Panc1 (cell line): ENCODE measurements at regions not wholly inside any gene's neighbourhood (a gene's known extent, or its start where the extent isn't known, plus 50 kb on each side); places are given as distances from the start of the nearest gene placed in this dataset.

Experiments used
- ATAC-seq: fragments of 200-7000 bp; cut with Tn5 transposase; 2 replicates; pipeline ENCODE4 v1.9.1; 2020; ENCODE audit warnings: mild to moderate bottlenecking, moderate library complexity
- BruUV-seq: library from RNA; stranded (reverse); fragments of 400-500 nt; replicated peaks from 2 replicates; lab custom pipeline; 2021; lab: Mats Ljungman, UMichigan
- CTCF ChIA-PET: fragments of 300-600 bp; sonication (Branson Sonifier 250); formaldehyde crosslinking; loops from one replicate; lab custom pipeline; 2022; ENCODE audit warnings: antibody characterized with exemption; lab: Charles Lee
- POLR2A ChIA-PET: fragments of 300-600 bp; sonication (Branson Sonifier 250); formaldehyde crosslinking; loops from one replicate; lab custom pipeline; 2022; ENCODE audit warnings: antibody characterized with exemption; lab: Charles Lee
- DNase-seq: peaks from one replicate; pipeline ENCODE4 v3.0.0-alpha.2; 2010; ENCODE audit warnings: low read depth, low spot score
- H3K27ac ChIP-seq: 2 replicates; pipeline ENCODE4 v1.5.1; 2011; ENCODE audit warnings: mild to moderate bottlenecking, low read length, inconsistent platforms
- H3K27me3 ChIP-seq: fragments of 200-500 bp; sonication (Bioruptor generic); 2 replicates; pipeline ENCODE4 v1.6.0; 2014; ENCODE audit warnings: low read length, inconsistent platforms; ENCODE audit not compliant: control insufficient read depth, insufficient read depth
- H3K36me3 ChIP-seq: fragments of 200-500 bp; sonication (Bioruptor generic); 2 replicates; pipeline ENCODE4 v1.5.1; 2014; ENCODE audit warnings: inconsistent platforms, mild to moderate bottlenecking, low read length, moderate library complexity; ENCODE audit not compliant: control insufficient read depth, insufficient read depth
- H3K4me1 ChIP-seq: 2 replicates; pipeline ENCODE4 v1.5.1; 2011; ENCODE audit warnings: inconsistent platforms, mild to moderate bottlenecking, low read length, moderate library complexity; ENCODE audit not compliant: control insufficient read depth, insufficient read depth
- H3K4me3 ChIP-seq, 2 experiments: 2 replicates each; pipeline ENCODE4 v1.5.1; 2011 to 2012; ENCODE audit warnings: low read depth in 2 of 2, low read length in 2 of 2, mild to moderate bottlenecking in 2 of 2, inconsistent platforms in 1 of 2, moderate library complexity in 1 of 2
- H3K9me3 ChIP-seq: fragments of 200-500 bp; sonication (Bioruptor generic); 2 replicates; pipeline ENCODE4 v1.5.1; 2014; ENCODE audit warnings: low read depth, mild to moderate bottlenecking, inconsistent platforms, low read length, moderate library complexity; ENCODE audit not compliant: control insufficient read depth, insufficient read depth
- CTCF ChIP-seq: fragments of 450-650 bp; IDR thresholded peaks from 2 replicates; pipeline ENCODE4 v1.5.1; 2017; ENCODE audit warnings: mild to moderate bottlenecking
- POLR2AphosphoS5 ChIP-seq: IDR thresholded peaks from 2 replicates; pipeline ENCODE4 v1.6.1; 2012; ENCODE audit warnings: mild to moderate bottlenecking, low read depth, low read length, moderate library complexity
- REST ChIP-seq, 2 experiments: IDR thresholded peaks; 2 replicates each; pipeline ENCODE4 v1.6.1; 2011 to 2012; ENCODE audit warnings: low read depth in 2 of 2, control low read depth in 1 of 2, low read length in 1 of 2, mild to moderate bottlenecking in 1 of 2, moderate library complexity in 1 of 2; ENCODE audit not compliant: insufficient read depth in 1 of 2
- SIN3A ChIP-seq: IDR thresholded peaks from 2 replicates; pipeline ENCODE4 v1.6.1; 2012; ENCODE audit warnings: low read depth, mild to moderate bottlenecking, low read length, moderate library complexity, borderline replicate concordance; ENCODE audit not compliant: insufficient read depth
- TCF7L2 ChIP-seq: IDR thresholded peaks from 2 replicates; pipeline ENCODE4 v1.6.1; 2011; ENCODE audit warnings: mild to moderate bottlenecking, low read depth, low read length, inconsistent platforms
- in situ Hi-C: cut with HindIII; loops from 2 replicates; pipeline ENCODE4 v1.10.0; 2016; ENCODE audit warnings: low sequenced_read_pairs, low pct_unique_long_range_greater_than_20kb
- intact Hi-C: fragments of 100-400 bp; cut with micrococcal nuclease; formaldehyde crosslinking; loops from one replicate; pipeline ENCODE4 v1.10.0; 2022; ENCODE audit not compliant: unreplicated experiment

GRCh38 chr11:70538641-70539359 lies 140.5 kb downstream of the CTTN start:
- no peak for ATAC-seq
- BruUV-seq: no TSS peak
- no peak overlapping the region for H3K4me3 ChIP-seq
- CTCF ChIA-PET: no interaction called here
- intact Hi-C loops: no loop called here
- TF ChIP-seq TCF7L2 (no peak), CTCF (no peak), SIN3A (no peak), POLR2AphosphoS5 (no peak), REST (IDR thresholded peaks at IDR 0.05; ENCODE audit: insufficient read depth in 1 of 2, low read depth in 2 of 2, low read length in 1 of 2) (no peak)
- H3K27me3 ChIP-seq: no peaks in the 10 kb centered on the region
- H3K27ac ChIP-seq: no peak overlapping the region
- no peaks in the 10 kb centered on the region for H3K4me1 ChIP-seq
- H3K9me3 ChIP-seq: no peaks in the 10 kb centered on the region
- no peaks in the 10 kb centered on the region for H3K36me3 ChIP-seq
- POLR2A ChIA-PET: no interaction called here
- DNase-seq: no peak
- in situ Hi-C loops: no loop called here

GRCh38 chr11:70539360-70540095 lies 141.2 kb downstream of the CTTN start:
- TF ChIP-seq SIN3A: no peak
- no peak for TF ChIP-seq POLR2AphosphoS5
- H3K27ac ChIP-seq: no peak overlapping the region
- POLR2A ChIA-PET: no interaction called here
- H3K9me3 ChIP-seq: no peaks in the 10 kb centered on the region
- H3K4me1 ChIP-seq: no peaks in the 10 kb centered on the region
- no peaks in the 10 kb centered on the region for H3K36me3 ChIP-seq
- BruUV-seq: no TSS peak
- DNase-seq (no peak), ATAC-seq (no peak)
- H3K27me3 ChIP-seq: no peaks in the 10 kb centered on the region
- in situ Hi-C loops: no loop called here
- no peak overlapping the region for H3K4me3 ChIP-seq
- intact Hi-C loops: no loop called here
- CTCF ChIA-PET: no interaction called here

GRCh38 chr11:70540196-70540595 lies 141.9 kb downstream of the CTTN start:
- H3K4me1 ChIP-seq: no peaks in the 10 kb centered on the region
- ChIA-PET POLR2A (no interaction called here), CTCF (no interaction called here)
- no peak overlapping the region for H3K27ac ChIP-seq
- intact Hi-C loops: no loop called here
- H3K36me3 ChIP-seq: no peaks in the 10 kb centered on the region
- no TSS peak for BruUV-seq
- in situ Hi-C loops: no loop called here
- DNase-seq: no peak
- H3K9me3 ChIP-seq: no peaks in the 10 kb centered on the region
- no peak for ATAC-seq
- no peaks in the 10 kb centered on the region for H3K27me3 ChIP-seq
- no peak overlapping the region for H3K4me3 ChIP-seq
- no peak for TF ChIP-seq CTCF
- TF ChIP-seq TCF7L2: no peak
- no peak for TF ChIP-seq REST (IDR thresholded peaks at IDR 0.05; ENCODE audit: insufficient read depth in 1 of 2, low read depth in 2 of 2, low read length in 1 of 2)
- TF ChIP-seq SIN3A: no peak
- TF ChIP-seq POLR2AphosphoS5: no peak
